GM19043 (cell line): ENCODE measurements at regions not wholly inside any gene's neighbourhood (a gene's known extent, or its start where the extent isn't known, plus 50 kb on each side); places are given as distances from the start of the nearest gene placed in this dataset.

Experiments
- ATAC-seq: cut with Tn5 transposase; IDR thresholded peaks from one replicate; pipeline ENCODE4 v1.9.1; 2021; ENCODE audit warnings: low read depth; ENCODE audit not compliant: unreplicated experiment

- no peak for ATAC-seq
Observed at GRCh38 chr18:2486426-2486825, 84.9 kb downstream of the METTL4 start.
